HL-60/S4 (cell line): ENCODE measurements at regions not wholly inside any gene's neighbourhood (a gene's known extent, or its start where the extent isn't known, plus 50 kb on each side); places are given as distances from the start of the nearest gene placed in this dataset.

Experiments used
- in situ Hi-C: fragments of 300-500 bp; cut with MboI; formaldehyde crosslinking; loops from 2 replicates; pipeline ENCODE4 v1.14.3; 2022; ENCODE audit warnings: low sequenced_read_pairs

DNA sequence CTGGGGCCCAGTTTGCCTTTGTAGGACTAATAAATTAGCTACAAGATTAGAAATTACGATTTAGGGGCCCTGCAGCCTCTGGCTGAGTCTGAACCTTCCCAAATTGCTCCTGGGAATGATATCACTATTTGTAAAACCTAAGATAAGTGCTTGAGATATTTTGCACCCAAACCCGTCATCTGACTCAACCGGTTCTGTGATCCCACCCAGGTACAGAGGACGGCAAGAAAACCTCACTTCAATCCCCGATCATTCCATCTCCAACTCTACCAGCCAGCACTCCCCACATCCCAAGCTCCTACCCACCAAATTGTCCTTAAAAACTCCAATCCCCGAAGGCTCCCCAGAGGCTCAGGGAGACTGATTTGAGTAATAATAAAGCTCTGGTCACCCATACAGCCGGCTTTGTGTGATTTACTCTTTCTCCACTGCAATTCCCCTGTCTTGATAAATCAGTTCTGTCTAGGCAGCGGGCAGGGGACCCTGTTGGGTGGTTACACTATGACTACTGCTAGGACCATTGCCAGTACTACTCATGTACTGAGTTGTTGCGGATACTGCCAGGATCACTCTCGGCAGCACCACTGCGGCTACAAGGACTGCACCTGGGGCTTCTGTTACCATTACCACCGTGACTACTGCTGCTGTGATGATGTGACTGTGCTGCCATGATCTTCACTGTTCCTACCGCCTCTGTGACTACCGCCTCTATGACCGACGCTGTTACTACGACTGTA lies 73.1 kb downstream of the IRF8 start:
- in situ Hi-C loops, result no loop called here

DNA sequence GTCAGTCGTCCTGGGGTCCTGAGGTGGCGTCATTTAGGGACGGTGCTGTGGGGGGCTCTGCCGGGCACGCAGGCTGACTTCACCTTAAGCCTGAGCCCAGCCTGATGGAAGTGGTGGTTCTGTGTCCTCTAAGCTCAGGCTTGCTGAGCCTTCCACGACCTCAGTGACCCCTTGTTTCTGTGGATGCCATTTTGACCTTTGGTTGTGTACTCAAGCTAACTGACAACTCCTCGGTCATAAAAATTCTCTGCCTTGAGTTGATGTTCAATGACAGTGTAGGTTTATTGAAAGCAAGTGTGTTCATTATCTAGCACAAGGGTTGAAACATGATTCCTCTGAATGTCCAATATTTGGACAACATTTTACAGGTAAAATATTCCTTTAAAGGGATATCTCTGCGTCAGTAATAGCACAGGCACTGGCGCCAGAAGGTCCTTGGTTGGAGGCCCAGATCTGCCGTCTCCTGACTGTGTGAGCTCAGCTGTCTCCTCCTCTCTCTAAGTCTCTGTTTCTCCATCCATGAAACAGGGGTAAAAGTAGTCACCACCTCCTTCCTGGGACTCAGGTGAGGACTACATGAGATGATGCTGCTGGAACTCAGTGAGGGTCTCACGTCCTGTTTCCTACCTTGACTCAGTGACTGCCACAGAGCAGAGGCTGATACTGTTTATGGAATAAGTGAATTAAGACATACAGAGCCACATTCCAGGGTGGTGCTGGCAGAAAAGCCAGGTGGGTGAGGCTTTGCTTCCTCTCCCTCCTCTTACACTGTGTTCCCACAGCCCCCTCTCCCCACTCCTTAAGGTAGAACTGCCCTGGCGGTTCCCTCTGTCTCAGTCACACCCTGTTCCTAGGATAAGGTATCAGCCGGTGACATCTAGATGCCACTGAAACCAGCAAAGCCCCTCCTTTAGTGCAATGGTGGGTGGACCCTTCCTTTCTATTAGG lies 75.7 kb downstream of the IRF8 start:
- in situ Hi-C loops, result no loop called here

DNA sequence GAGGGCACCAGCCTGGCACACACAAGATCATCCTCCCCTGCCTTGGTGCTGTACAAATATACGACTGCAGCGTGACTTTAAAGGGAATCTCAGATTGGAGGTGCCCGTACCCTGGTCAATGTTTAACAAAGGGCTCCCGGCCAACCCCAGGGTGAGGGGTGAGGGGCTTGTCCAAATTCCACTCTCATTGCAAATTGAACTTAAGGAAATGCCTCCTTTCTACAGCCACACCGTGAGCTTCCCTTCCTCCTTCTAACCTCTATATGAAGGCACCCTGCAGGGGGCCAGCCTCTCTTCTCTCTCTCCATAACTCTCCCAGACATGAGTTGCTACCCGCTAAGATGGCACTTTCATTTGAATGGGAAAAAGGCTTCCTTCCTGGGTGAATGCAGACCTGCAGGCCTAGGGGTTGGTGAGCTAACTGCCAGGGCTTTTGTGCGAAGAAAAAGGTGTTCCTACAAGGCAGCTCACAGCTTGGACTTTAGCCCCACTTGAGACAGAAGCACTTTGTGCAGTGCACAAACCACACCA lies 76.6 kb downstream of the IRF8 start:
- in situ Hi-C loops, result no loop called here

GRCh38 chr16:85978291-85978775 lies 79.4 kb downstream of the IRF8 start:
- in situ Hi-C loops, result no loop called here

DNA sequence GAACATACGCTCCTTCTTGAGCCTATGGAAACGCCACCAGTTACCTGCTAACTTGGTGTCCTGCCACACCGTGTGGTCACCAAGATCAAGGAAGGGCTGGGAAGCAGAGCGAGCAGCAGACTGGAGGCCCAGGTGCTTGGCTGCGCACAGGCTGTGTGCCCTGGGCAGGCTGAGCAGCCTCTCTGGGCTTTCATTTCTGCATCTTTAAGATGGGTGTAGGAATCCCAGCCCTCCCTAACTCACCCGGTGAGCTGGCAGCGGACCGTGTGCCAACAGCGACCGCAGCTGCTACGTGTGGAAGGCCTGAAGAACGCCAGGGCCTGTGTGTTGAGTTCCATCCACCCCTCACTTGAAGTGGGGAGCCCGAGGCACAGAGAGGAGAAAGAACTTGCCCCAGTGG lies 80.0 kb downstream of the IRF8 start:
- in situ Hi-C loops, result no loop called here

- in situ Hi-C loops, result no loop called here
Observed at GRCh38 chr16:85979605-85980004, 80.6 kb downstream of the IRF8 start.

DNA sequence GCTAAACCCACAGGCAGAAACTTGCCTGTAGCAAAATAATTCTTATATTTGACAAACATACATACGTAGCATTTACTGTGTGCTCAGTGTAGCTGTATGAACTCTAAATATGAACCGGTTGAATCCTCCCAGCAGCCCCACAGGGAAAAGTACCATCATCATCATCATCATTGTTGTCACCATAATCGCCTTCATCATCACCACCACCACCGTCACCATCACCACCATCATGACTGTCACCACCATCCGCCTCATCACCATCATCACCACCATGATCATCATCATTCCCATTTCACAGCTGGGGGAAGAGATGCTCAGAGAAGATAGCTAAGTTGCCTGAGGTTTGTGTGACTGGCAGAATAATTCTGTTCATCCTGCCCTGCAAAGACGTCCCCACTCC lies 81.7 kb downstream of the IRF8 start:
- in situ Hi-C loops, result no loop called here

DNA sequence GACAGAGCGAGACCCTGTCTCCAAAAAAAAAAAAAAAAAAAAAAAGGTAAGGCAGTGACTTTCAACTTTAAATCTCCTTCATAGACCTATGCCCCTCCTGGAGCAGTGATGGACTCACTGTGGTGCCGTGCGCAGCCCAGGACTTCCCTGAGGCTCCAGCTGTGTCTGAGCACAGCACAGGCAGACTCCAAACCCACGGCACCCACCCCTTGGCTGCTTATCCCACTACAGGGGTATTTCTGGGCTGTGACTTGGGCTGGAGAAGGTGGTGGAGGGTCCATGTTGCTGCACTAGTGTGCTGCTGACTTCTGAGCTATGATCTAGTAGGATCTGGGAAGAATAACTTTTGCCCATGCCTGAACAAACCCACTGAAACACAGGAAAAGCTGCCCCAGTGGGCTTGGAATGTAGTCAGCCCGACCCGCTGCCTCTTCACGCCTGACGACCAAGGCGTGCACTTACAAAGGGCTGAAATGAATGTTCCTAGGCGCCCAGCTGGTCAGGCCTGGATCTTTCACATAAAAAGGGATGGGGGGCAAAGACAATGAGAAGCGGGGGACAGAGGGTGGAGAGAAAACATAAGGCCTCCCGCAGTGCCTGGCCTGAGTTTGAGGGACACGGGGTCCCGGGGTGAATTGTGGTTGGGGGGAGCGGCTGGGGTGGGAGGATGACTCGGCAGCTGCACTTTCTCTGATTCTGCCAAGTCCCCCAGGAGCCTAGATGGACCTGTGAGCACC lies 83.0 kb downstream of the IRF8 start:
- in situ Hi-C loops, result no loop called here

GRCh38 chr16:85982563-85982939 lies 83.6 kb downstream of the IRF8 start:
- in situ Hi-C loops, result no loop called here

- in situ Hi-C loops, result no loop called here
Observed at GRCh38 chr16:85983064-85983463, 84.1 kb downstream of the IRF8 start.

DNA sequence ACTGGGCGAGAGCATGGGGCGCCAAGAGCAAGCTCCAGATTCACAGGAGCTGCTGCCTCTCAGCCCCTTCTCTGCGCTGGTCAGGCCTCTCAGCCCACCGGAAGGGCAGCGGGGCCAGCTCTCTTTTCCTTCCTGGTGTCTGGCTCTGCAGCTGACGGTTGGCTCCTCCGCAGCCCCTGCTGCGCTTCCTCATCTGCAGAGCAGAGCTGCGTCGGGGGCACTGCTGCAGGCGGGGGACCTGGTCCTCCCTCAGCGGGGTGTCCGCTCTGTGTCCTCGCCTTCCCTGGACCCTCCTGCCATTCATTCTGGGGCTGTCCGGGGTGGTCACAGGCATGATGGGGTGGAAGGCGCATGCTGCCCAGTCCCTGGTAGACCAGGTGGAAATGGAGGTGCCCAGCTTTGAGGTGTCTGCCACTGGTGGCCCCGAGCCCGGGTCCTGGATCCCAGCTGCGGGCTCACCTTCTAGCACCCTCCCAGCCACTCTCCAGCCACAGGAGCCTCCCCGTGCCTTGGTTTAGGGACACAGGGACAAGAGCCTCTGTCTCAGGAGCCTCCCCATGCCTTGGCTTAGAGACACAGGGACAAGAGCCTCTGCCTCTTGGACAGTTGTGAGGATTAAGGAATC lies 84.8 kb downstream of the IRF8 start:
- in situ Hi-C loops, result no loop called here

DNA sequence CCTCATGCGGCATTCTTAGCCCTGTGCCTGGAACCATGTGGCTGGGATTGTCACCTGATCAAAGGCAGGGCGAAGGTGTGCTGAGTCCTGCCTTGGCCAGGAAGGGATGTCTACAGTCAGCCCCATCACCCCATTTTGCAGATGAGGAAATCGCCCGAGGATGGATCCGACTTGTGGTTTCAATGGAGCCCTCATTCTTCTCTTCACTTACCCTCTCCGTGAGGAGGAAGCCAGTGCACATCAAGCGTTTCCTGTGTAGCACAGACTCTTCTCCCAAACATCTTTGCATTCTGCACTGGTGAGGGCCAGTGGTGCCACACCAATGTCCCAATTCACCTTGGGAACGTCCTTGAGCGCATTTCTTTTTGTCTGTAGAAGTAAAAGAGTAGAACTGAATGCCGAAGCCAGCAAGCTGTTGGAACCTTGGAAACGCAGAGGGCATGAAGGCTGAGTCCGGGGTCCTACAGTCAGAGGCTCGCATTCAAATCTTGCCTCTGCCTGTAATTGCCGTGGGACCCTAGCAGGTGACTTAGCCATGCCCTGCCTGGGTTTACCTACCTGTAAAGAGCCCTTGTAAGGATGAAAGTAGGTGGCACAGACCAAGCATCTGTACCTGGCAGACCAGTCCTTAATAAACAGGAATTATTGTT lies 85.4 kb downstream of the IRF8 start:
- in situ Hi-C loops, result no loop called here

DNA sequence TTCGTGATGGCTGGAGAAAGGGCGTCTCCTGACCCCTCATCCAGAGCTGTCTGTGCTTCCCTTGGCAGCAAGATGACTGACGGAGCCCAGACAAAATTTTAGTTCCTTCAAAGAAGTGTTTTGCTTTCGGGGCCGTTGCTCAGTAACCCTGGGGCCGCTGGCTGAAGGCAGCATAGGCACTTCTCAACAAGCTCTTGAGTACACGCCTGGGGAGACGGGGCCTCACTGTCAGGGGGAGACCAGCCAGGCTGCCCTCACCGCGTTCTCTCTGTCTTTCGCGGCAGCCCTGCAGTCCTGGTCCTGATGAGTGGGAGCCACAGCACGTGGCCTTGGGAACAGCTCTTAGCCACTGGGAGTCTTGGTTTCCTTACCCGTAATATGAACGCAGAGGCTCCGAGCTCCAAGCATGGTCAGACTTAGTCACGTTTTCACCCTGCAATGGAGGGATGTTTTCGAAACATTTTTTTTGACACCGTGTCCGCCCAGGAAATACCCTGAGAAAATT lies 86.0 kb downstream of the IRF8 start:
- in situ Hi-C loops, result loop anchor here (5.0 kb wide), 1 partner anchor 163 kb away; no protein-coding TSS in a partner anchor

GRCh38 chr16:85986931-85987749 lies 88.2 kb downstream of the IRF8 start:
- in situ Hi-C loops, result loop anchor here (5.0 kb wide), 1 partner anchor 165 kb away; no protein-coding TSS in a partner anchor

DNA sequence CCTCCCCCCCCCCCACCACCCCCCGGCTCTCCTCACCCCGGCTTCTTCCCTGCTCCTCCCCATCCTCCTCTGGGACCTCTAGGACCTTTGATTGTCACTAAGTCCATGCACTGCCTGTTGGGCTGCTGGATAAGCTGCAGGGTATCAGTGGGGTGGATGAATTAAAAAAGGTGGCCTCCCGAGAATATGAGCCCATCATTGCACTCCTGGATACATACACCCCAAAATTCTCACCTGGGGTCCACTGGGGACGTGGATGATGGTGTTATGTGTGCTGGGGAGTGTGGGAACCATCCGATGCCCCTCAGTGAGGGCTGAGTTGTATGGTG lies 88.8 kb downstream of the IRF8 start:
- in situ Hi-C loops, result loop anchor here (5.0 kb wide), 1 partner anchor 165 kb away; no protein-coding TSS in a partner anchor

DNA sequence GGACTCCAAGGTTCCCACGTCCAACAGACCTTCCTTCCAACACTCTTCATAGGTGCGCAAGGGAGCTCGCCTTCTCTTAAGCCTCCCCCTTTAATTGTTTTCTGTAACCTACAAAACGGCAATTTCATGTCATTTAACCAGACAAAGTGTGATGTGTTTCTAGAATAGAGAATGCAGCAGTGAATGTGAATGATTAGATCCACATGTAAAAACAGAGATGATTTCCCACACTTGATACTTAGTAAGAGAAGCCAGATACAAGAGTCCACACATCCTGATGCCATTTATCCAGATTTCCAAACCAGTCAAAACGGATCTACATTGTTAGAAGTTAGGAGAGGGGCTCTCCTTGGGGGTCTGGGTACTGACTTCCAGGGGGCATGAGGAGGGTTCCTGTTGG lies 89.3 kb downstream of the IRF8 start:
- in situ Hi-C loops, result loop anchor here (5.0 kb wide), 1 partner anchor 166 kb away; no protein-coding TSS in a partner anchor

DNA sequence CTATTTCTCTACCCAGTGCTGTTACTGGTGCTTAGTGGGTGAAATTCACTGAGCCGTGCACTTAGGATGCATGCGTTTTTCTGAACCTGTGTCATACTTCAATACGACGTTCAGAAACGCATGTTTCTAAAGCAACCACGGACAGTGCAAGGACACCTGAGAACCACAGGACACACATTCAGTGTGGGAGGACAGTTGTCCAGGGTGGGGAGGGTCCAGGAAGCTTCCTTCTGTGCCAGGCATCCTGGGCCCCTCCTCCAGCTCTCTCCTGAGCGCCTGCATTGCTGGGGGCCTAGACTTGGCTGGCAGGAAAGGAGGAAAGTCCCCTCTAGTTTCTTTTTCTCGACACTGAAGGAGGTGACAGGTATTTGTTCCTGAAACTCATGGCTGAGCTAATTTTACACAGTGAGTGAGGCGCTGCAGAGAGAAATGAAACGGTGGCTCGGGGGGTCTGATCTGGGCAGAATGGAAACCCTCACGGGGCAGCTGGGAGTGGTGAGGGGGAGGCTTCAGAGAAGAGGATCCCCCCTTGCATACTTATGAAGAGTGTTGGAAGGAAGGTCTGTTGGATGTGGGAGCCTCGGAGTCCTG lies 89.9 kb downstream of the IRF8 start:
- in situ Hi-C loops, result loop anchor here (5.0 kb wide), 1 partner anchor 167 kb away; no protein-coding TSS in a partner anchor

DNA sequence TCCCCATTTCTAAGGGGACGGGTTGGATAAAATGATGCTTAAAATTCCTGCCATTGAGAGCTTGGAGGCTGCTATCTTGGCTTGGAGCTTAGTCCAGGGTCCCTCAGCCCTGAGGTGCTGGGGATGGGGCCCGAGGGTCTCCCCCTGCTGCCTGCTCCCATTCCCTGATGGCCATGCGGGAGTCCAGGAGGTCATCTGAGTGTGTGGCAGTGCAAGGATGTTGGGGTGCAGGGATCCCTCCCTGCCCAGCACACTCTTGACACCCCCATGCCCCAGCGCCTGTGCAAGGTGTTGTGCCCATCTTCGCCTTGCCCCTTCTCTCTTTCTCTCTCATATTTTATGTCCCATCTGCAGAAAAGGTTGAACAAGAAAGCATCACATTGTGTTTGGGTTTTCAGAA lies 90.4 kb downstream of the IRF8 start:
- in situ Hi-C loops, result loop anchor here (5.0 kb wide), 1 partner anchor 167 kb away; no protein-coding TSS in a partner anchor
